Osteocyte (in vitro differentiated cells): ENCODE measurements at regions not wholly inside any gene's neighbourhood (a gene's known extent, or its start where the extent isn't known, plus 50 kb on each side); places are given as distances from the start of the nearest gene placed in this dataset.
A peak's percentile ranks its signal among the peaks of the same experiment; 100 is the strongest.

ENCODE experiments used
- DNase-seq: peaks from one replicate; pipeline ENCODE4 v3.0.0; 2021; ENCODE audit warnings: mixed read lengths; ENCODE audit not compliant: unreplicated experiment; ENCODE audit errors: extremely low spot score
- H3K27ac Mint-ChIP-seq: one replicate; pipeline ENCODE4 v1.8.0; 2021; ENCODE audit warnings: mild to moderate bottlenecking, mixed read lengths; ENCODE audit not compliant: unreplicated experiment
- H3K27me3 Mint-ChIP-seq: one replicate; pipeline ENCODE4 v1.8.0; 2021; ENCODE audit warnings: mixed read lengths; ENCODE audit not compliant: unreplicated experiment
- H3K36me3 Mint-ChIP-seq: one replicate; pipeline ENCODE4 v1.8.0; 2021; ENCODE audit warnings: mixed read lengths; ENCODE audit not compliant: unreplicated experiment
- H3K4me1 Mint-ChIP-seq: one replicate; pipeline ENCODE4 v1.8.0; 2021; ENCODE audit warnings: mixed read lengths; ENCODE audit not compliant: unreplicated experiment
- H3K4me3 Mint-ChIP-seq: one replicate; pipeline ENCODE4 v1.8.0; 2021; ENCODE audit warnings: mild to moderate bottlenecking, moderate library complexity, mixed read lengths; ENCODE audit not compliant: unreplicated experiment
- H3K9me3 Mint-ChIP-seq: one replicate; pipeline ENCODE4 v1.8.0; 2021; ENCODE audit warnings: mixed read lengths; ENCODE audit not compliant: unreplicated experiment
- TF ChIP-seq, protein P1 (sequence below): fragments of 200-600 bp; sonication (generic); IDR thresholded peaks from 2 replicates; pipeline ENCODE4 v1.5.0; 2021; ENCODE audit warnings: antibody characterized with exemption, mild to moderate bottlenecking, moderate library complexity

DNA sequence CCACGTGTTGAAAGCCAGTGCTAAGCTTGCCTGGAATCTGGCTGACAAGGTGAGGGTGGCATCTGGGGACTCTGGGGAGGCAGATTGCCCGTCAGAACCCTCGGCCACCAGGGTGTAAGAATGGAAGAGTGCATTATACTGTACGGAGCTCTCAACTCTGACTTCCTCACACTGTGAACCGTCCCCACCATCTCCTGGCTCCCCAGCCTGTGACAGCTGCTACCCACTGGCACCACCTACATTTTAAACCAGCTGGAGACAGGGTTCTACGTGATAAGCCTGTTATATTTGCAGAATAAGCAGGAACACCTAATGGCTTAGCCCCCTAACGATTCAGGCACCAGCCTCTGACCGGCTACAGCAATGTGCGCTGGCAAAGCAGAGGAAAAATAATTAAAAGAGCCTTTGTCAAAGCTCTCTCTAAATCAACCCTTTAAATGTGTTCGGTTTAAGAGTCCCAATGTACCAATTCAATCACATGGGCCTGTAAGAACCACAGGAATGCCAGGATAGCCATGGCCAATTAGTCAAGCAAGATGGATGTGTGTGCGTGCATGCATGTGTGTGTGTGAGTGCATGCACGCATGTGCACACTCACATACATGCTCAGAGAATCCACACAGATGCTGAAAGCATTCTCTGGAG is 89.1 kb upstream of the TAB2 start:
- no peaks in the 10 kb centered on the region for H3K9me3 Mint-ChIP-seq
- TF ChIP-seq, protein P1, sequence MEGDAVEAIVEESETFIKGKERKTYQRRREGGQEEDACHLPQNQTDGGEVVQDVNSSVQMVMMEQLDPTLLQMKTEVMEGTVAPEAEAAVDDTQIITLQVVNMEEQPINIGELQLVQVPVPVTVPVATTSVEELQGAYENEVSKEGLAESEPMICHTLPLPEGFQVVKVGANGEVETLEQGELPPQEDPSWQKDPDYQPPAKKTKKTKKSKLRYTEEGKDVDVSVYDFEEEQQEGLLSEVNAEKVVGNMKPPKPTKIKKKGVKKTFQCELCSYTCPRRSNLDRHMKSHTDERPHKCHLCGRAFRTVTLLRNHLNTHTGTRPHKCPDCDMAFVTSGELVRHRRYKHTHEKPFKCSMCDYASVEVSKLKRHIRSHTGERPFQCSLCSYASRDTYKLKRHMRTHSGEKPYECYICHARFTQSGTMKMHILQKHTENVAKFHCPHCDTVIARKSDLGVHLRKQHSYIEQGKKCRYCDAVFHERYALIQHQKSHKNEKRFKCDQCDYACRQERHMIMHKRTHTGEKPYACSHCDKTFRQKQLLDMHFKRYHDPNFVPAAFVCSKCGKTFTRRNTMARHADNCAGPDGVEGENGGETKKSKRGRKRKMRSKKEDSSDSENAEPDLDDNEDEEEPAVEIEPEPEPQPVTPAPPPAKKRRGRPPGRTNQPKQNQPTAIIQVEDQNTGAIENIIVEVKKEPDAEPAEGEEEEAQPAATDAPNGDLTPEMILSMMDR, result no peak
- H3K27me3 Mint-ChIP-seq, result no peaks in the 10 kb centered on the region
- no peak for DNase-seq
- H3K4me1 Mint-ChIP-seq, result peaks cover 39% of the 10 kb centered on the region
- H3K27ac Mint-ChIP-seq, result no peak overlapping the region
- no peak overlapping the region for H3K4me3 Mint-ChIP-seq
- H3K36me3 Mint-ChIP-seq, result no peaks in the 10 kb centered on the region

DNA sequence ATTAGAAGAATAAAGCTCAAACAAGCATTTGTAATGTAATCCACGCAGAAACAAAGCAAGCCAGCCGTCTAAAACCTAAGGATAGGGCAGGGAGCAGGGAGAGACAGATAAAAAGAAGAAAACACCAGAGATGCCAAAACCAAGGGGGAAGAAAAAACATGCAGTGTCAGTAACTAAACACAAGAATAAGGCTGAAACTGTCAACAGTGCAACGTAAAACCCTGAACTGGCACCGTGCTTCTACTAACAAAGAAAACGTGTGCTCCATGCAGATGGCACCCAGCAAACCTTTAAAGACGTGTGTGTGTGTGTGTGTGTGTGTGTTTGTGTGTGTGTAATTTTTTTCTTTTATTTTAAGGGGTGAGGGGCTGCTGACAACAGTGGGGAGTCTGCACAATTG is 88.4 kb upstream of the TAB2 start:
- H3K27me3 Mint-ChIP-seq, result no peaks in the 10 kb centered on the region
- H3K4me3 Mint-ChIP-seq, result no peak overlapping the region
- H3K36me3 Mint-ChIP-seq, result no peaks in the 10 kb centered on the region
- DNase-seq, result no peak
- no peaks in the 10 kb centered on the region for H3K9me3 Mint-ChIP-seq
- TF ChIP-seq, protein P1, result no peak
- H3K27ac Mint-ChIP-seq, result no peak overlapping the region
- peaks cover 41% of the 10 kb centered on the region for H3K4me1 Mint-ChIP-seq

DNA sequence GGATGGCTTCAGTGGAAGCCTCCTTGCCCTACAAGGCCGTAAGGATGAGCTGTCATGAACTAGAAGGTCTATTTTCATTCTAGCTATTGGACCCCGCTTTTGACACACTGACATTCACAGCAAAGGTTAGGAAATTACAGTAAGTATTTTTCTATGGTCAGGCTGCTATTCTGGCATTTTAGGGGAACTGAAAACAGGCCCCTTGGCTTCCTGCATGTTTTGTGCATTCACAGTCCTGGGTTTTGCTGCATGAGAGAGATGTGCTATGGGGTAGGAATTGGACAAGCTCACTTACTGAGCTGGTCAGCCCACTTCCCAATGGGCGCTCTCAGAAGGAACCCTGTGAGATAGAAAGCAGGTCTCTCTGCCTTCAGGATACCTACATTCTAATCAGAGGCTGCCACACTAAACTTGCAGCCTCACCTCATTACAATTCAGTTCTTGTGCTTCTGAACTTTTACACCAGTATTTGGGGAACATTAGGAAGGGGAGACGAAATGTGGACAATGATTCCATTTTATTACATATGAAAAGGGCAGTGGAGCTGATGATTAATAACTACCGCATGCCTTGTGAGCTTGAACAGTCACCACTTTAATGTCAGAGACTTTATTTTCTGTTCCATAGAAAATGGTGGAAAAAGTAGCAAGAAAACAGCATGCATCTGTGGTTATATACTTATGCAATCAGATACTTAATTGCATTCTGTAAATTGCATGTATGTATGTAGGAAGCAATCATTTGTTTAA is 86.6 kb upstream of the TAB2 start:
- Mint-ChIP-seq H3K36me3 (no peaks in the 10 kb centered on the region), H3K4me1 (peaks cover 49% of the 10 kb centered on the region), H3K4me3 (no peak overlapping the region), H3K27me3 (no peaks in the 10 kb centered on the region), H3K27ac (no peak overlapping the region), H3K9me3 (no peaks in the 10 kb centered on the region)
- TF ChIP-seq, protein P1, result no peak
- no peak for DNase-seq

DNA sequence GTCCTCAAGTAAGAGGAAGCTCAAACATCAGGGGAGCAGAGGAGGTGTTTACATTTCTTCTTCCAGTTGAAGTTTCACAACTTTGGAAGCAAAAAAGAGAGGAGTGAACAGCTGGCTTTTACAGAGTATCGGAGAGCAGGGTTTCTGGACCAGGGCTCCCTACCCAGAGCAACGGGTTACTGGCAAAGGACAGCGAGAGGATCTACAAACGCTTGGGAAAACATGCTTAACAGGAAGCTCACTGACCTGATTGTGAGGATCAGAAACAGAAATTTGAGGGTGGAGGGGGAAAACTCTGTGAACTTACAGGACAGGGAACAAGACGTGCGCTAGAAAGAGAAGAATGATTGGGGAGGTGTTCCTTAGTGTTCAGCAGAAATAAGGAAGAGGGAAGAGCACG is 85.7 kb upstream of the TAB2 start:
- Mint-ChIP-seq H3K4me1 (peaks cover 57% of the 10 kb centered on the region), H3K36me3 (no peaks in the 10 kb centered on the region), H3K27ac (peak overlapping the region; percentile 73), H3K27me3 (no peaks in the 10 kb centered on the region), H3K9me3 (no peaks in the 10 kb centered on the region), H3K4me3 (no peak overlapping the region)
- TF ChIP-seq, protein P1, result no peak
- no peak for DNase-seq

DNA sequence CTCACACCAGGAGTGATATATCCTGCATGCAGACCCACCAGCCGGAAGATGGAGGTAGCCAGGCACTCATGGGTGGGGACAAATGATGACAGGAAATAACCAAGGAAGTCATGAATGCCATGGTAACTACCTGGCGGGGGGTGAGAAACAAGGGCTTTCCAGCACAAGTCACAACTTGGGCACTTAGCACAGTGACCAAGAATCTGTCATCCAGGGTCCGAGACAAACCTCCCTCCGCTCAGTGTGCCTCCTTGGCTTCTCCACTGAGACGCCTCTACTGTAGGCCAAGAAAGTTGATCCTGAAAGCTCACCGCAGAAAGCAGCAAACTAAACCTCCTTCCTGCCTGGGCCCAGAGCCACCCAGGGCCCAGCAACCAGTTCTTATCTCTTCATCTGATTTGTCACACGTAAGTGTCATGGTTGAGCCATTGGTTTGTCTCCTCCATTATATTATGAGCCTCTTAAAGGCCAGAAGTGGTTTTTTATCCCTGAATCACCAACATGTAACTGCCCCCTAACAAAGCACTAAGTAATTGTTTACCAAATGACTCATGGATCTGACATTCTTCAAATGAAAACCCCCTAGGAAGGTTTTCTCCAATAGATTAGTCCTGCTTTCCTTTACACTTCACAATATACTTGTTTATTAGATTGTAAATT is 84.3 kb upstream of the TAB2 start:
- no peak overlapping the region for H3K4me3 Mint-ChIP-seq
- H3K27ac Mint-ChIP-seq, result peak overlapping the region; percentile 77
- peaks cover 2% of the 10 kb centered on the region for H3K36me3 Mint-ChIP-seq
- H3K4me1 Mint-ChIP-seq, result peaks cover 54% of the 10 kb centered on the region
- DNase-seq, result no peak
- H3K27me3 Mint-ChIP-seq, result no peaks in the 10 kb centered on the region
- no peaks in the 10 kb centered on the region for H3K9me3 Mint-ChIP-seq
- TF ChIP-seq, protein P1, result no peak
